ENCODE measurements at regions not wholly inside any gene's neighbourhood (a gene's known extent, or its start where the extent isn't known, plus 50 kb on each side); places are given as distances from the start of the nearest gene placed in this dataset.

DNA sequence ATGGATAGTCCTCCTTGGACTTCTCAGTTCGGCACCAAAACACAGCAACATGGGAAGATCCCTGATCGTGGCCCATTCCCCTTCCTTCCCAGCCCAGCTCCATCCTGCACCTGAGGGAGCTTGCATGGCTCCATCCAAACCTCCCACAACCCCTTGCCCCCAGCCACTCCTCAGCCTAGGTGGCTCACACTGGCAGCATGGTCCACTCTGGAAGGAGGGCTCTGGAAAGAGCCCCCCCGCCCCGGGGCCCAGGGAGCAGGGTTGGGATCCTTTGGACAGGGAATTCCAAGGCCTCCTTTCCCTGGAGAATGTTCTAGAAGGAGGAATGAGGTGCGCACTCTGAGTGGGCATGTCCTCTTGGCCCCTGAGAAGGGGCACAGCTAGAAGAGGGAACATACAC lies 62.8 kb upstream of the ID2 start:
- Histone ChIP-seq H3K27me3 (ENCODE audit: control insufficient read depth, low read length) (peaks cover 3% of the 10 kb centered on the region; the same call in 1 of the 2 replicates), H3K79me2 (ENCODE audit: control insufficient read depth, low read length) (no peaks in the 10 kb centered on the region), H3K4me2 (ENCODE audit: low read length) (no peak overlapping the region), H3K9me3 (ENCODE audit: control insufficient read depth, insufficient read depth, low read length) (no peaks in the 10 kb centered on the region), H3F3A (ENCODE audit: control insufficient read depth, insufficient read depth) (no peaks in the 10 kb centered on the region), H3K27ac (ENCODE audit: low read depth, low read length) (no peak overlapping the region), H4K20me1 (ENCODE audit: control insufficient read depth, insufficient read depth, low read depth, low read length) (no peaks in the 10 kb centered on the region), H3K4me3 (ENCODE audit: low read length) (no peak overlapping the region), H3K9me2 (replicated peaks; ENCODE audit: control insufficient read depth, low read length) (no peaks in the 10 kb centered on the region), H3K4me1 (ENCODE audit: control insufficient read depth, low read length) (peaks cover 3% of the 10 kb centered on the region; the same call in 1 of the 2 replicates), H3K36me3 (ENCODE audit: control insufficient read depth, low read length) (no peaks in the 10 kb centered on the region)
- no peak for TF ChIP-seq EZH2phosphoT487 (IDR thresholded peaks at IDR 0.05; ENCODE audit: borderline replicate concordance, low read length)
- TF ChIP-seq, protein P1, sequence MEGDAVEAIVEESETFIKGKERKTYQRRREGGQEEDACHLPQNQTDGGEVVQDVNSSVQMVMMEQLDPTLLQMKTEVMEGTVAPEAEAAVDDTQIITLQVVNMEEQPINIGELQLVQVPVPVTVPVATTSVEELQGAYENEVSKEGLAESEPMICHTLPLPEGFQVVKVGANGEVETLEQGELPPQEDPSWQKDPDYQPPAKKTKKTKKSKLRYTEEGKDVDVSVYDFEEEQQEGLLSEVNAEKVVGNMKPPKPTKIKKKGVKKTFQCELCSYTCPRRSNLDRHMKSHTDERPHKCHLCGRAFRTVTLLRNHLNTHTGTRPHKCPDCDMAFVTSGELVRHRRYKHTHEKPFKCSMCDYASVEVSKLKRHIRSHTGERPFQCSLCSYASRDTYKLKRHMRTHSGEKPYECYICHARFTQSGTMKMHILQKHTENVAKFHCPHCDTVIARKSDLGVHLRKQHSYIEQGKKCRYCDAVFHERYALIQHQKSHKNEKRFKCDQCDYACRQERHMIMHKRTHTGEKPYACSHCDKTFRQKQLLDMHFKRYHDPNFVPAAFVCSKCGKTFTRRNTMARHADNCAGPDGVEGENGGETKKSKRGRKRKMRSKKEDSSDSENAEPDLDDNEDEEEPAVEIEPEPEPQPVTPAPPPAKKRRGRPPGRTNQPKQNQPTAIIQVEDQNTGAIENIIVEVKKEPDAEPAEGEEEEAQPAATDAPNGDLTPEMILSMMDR (IDR thresholded peaks at IDR 0.05; ENCODE audit: low read depth, low read length, poor library complexity, severe bottlenecking) = no peak

DNA sequence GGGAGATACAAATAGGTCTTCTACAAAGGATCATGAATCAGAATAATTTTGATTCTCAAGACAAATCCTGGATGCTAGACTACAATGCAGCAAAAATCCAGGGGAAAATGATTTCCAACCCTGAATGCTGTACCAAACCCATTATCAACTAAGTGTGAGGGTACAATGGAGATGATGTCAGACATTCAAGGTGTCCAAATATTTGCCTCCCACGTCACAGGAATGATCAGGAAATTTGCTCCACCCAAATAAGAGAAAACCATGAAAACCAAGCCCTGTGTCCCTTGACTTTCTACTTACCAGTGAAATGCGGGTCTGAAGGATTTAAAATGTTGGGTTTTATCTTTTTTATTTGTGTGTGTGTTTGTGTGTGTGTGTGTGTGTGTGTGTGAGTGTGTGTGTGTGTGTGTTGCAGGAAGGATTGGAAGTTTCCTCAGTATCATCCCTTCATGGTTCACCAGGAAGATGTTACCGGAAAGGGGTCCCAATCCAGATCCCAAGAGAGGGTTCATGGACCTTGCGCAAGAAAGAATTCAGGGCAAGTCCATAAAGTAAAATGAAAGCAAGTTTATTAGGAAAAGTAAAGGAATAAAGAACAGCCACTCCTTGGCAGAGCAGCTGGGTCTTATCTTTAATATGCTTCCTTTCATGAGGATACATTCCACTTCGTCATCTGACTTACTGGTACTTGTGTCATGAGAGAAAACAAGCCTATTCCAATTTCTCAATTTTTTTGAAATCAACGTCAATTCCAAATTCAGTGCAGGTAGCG lies 61.1 kb upstream of the ID2 start:
- Histone ChIP-seq H3K9me3 (ENCODE audit: control insufficient read depth, insufficient read depth, low read length) (no peaks in the 10 kb centered on the region), H4K20me1 (ENCODE audit: control insufficient read depth, insufficient read depth, low read depth, low read length) (no peaks in the 10 kb centered on the region), H3K9me2 (replicated peaks; ENCODE audit: control insufficient read depth, low read length) (no peaks in the 10 kb centered on the region), H3K36me3 (ENCODE audit: control insufficient read depth, low read length) (no peaks in the 10 kb centered on the region), H3K4me2 (ENCODE audit: low read length) (no peak overlapping the region), H3K4me3 (ENCODE audit: low read length) (no peak overlapping the region), H3F3A (ENCODE audit: control insufficient read depth, insufficient read depth) (no peaks in the 10 kb centered on the region), H3K27me3 (ENCODE audit: control insufficient read depth, low read length) (peaks cover 3% of the 10 kb centered on the region; the same call in 1 of the 2 replicates), H3K4me1 (ENCODE audit: control insufficient read depth, low read length) (peaks cover 3% of the 10 kb centered on the region; the same call in 1 of the 2 replicates), H3K79me2 (ENCODE audit: control insufficient read depth, low read length) (no peaks in the 10 kb centered on the region), H3K27ac (ENCODE audit: low read depth, low read length) (no peak overlapping the region)
- no peak for TF ChIP-seq EZH2phosphoT487 (IDR thresholded peaks at IDR 0.05; ENCODE audit: borderline replicate concordance, low read length)
- TF ChIP-seq, protein P1 (IDR thresholded peaks at IDR 0.05; ENCODE audit: low read depth, low read length, poor library complexity, severe bottlenecking) = no peak

DNA sequence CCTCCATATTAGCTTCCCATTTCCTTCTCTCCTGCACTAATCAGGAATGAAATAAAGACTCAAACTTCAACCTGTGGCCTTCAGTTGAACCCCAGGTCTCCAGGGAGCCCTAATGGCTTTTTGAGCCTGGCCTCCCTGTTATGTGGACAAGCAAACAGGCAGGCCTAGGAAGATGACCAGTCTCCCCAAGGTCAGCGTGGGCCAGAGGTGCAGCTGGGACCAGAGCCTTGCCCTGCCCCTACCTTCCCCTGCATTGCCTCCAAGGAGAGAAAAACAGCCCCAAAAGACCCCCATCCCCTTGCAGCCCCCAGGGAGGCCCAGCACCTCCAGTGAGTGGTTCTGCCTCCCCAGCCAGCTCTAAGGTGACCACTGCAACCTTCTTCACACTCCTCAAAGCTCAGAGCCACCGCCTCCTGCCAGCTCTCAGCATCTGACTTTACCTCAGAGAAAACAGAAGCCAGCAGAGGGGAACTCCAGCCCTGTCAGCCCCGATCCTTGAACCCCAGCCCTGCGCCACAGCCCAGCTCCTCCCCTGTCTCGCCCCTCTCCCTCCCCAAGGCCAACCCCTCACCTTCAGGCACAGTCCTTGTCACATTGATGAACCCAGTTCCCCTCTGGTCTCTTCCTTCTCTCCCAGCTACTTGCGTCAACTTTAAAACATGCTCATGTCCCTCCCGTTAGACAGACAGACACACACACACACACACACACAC lies 59.5 kb upstream of the ID2 start:
- H3K4me2 ChIP-seq (ENCODE audit: low read length) = no peak overlapping the region
- no peaks in the 10 kb centered on the region for H4K20me1 ChIP-seq (ENCODE audit: control insufficient read depth, insufficient read depth, low read depth, low read length)
- no peaks in the 10 kb centered on the region for H3F3A ChIP-seq (ENCODE audit: control insufficient read depth, insufficient read depth)
- H3K27ac ChIP-seq (ENCODE audit: low read depth, low read length) = no peak overlapping the region
- H3K36me3 ChIP-seq (ENCODE audit: control insufficient read depth, low read length) = no peaks in the 10 kb centered on the region
- no peak for TF ChIP-seq EZH2phosphoT487 (IDR thresholded peaks at IDR 0.05; ENCODE audit: borderline replicate concordance, low read length)
- TF ChIP-seq, protein P1 (IDR thresholded peaks at IDR 0.05; ENCODE audit: low read depth, low read length, poor library complexity, severe bottlenecking) = no peak
- peaks cover 3% of the 10 kb centered on the region; the same call in 1 of the 2 replicates for H3K27me3 ChIP-seq (ENCODE audit: control insufficient read depth, low read length)
- H3K4me1 ChIP-seq (ENCODE audit: control insufficient read depth, low read length) = peaks cover 3% of the 10 kb centered on the region; the same call in 1 of the 2 replicates
- H3K9me2 ChIP-seq (replicated peaks; ENCODE audit: control insufficient read depth, low read length) = no peaks in the 10 kb centered on the region
- no peaks in the 10 kb centered on the region for H3K9me3 ChIP-seq (ENCODE audit: control insufficient read depth, insufficient read depth, low read length)
- no peak overlapping the region for H3K4me3 ChIP-seq (ENCODE audit: low read length)
- H3K79me2 ChIP-seq (ENCODE audit: control insufficient read depth, low read length) = no peaks in the 10 kb centered on the region

Data from DOHH2 (cell line).